NT2/D1 (cell line): ENCODE measurements at regions not wholly inside any gene's neighbourhood (a gene's known extent, or its start where the extent isn't known, plus 50 kb on each side); places are given as distances from the start of the nearest gene placed in this dataset.

Source experiments
- YY1 ChIP-seq: IDR thresholded peaks from 2 replicates; pipeline ENCODE4 v1.6.1; 2011; ENCODE audit not compliant: insufficient read length, insufficient read depth
- ZNF274 ChIP-seq: IDR thresholded peaks from 2 replicates; pipeline ENCODE4 v1.6.1; 2011; ENCODE audit warnings: mild to moderate bottlenecking, low read depth, low read length

GRCh38 chr6:50236164-50236563, 186.4 kb upstream of the DEFB112 start:
- TF ChIP-seq YY1 (no peak), ZNF274 (no peak)
